ENCODE measurements at regions not wholly inside any gene's neighbourhood (a gene's known extent, or its start where the extent isn't known, plus 50 kb on each side); places are given as distances from the start of the nearest gene placed in this dataset.

DNA sequence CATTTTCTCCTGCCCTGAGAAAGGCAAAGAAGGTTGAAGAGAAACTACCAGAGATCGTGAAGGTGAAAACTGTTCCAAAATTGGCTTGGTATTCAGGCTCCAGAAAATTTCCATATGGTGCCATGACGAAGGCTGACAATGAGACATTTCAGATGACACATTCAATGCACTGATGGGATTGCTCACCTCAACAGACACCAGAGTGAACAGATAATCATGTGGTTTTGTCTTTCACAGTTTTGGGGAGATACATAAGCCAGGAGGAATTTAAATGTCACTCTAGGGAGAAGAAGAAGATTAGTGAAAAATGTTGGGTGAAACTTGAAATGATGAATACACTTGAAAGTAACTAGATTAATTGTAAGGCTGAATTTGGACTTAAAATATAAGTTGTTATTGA, 339.7 kb upstream of the EPHA3 start:
- Histone ChIP-seq H3K36me3 (no peaks in the 10 kb centered on the region), H3K4me3 (ENCODE audit: low read depth, low read length) (no peak overlapping the region), H3K4me1 (no peaks in the 10 kb centered on the region), H3K27me3 (no peaks in the 10 kb centered on the region), H3K9me3 (no peaks in the 10 kb centered on the region)
- TF ChIP-seq, protein P1, sequence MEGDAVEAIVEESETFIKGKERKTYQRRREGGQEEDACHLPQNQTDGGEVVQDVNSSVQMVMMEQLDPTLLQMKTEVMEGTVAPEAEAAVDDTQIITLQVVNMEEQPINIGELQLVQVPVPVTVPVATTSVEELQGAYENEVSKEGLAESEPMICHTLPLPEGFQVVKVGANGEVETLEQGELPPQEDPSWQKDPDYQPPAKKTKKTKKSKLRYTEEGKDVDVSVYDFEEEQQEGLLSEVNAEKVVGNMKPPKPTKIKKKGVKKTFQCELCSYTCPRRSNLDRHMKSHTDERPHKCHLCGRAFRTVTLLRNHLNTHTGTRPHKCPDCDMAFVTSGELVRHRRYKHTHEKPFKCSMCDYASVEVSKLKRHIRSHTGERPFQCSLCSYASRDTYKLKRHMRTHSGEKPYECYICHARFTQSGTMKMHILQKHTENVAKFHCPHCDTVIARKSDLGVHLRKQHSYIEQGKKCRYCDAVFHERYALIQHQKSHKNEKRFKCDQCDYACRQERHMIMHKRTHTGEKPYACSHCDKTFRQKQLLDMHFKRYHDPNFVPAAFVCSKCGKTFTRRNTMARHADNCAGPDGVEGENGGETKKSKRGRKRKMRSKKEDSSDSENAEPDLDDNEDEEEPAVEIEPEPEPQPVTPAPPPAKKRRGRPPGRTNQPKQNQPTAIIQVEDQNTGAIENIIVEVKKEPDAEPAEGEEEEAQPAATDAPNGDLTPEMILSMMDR (IDR thresholded peaks at IDR 0.05; ENCODE audit: low read depth, low read length): no peak
- no peak for DNase-seq

DNA sequence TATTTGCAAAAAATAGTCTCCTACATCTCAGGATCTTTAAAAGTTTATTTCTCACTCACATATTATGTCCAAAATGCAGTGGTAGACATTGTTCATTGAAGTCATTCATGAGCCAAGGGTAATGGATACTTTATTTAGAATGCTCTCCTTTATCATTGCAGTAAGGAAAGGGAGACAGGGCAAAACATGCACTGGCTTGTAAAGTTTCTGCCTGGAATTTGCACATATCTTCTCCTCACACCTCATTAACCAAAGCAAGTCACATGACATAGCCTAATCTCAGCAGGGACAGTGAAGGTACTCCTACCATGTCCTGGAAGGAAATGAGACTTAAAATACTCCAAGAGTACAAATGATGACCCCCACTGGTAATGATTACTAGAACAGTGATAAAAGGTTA, 333.7 kb upstream of the EPHA3 start:
- H3K27me3 ChIP-seq: no peaks in the 10 kb centered on the region
- no peaks in the 10 kb centered on the region for H3K36me3 ChIP-seq
- TF ChIP-seq, protein P1 (IDR thresholded peaks at IDR 0.05; ENCODE audit: low read depth, low read length): no peak

DNA sequence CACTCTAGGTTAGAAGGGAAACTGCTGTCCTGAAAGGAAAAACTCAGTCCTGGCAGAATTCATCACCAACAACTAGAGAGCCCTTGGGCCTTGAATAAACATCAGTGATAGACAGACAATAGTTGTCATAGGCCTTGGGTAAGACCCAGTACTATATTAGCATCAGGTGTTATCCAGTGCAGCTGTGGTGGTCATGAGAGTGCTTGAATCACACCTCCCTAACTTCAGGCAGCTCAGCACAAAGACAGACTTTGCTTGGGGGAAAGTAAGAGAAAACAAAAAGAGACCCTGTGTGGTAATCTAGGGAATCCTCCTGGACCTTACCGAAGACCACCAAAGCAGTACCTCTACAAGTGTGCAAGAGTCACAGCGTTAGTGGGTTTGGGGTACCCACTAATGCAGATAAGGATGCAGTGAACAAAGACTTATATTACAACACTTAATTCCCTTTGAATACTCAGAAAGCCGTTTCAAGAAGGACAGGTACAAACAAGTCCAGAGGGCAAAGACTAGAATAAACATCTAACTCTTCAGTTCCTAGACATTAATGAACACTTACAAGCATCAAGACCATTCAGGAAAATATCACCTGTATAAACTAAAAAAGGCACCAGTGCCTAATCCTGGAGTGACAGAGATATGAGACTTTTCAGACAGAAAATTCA, 332.3 kb upstream of the EPHA3 start:
- H3K27me3 ChIP-seq: no peaks in the 10 kb centered on the region
- H3K4me1 ChIP-seq: no peaks in the 10 kb centered on the region
- H3K9me3 ChIP-seq: no peaks in the 10 kb centered on the region
- H3K36me3 ChIP-seq: no peaks in the 10 kb centered on the region
- TF ChIP-seq, protein P1 (IDR thresholded peaks at IDR 0.05; ENCODE audit: low read depth, low read length): no peak
- no peak for DNase-seq
- H3K4me3 ChIP-seq (ENCODE audit: low read depth, low read length): no peak overlapping the region

More for the DNA sequence above, 333.7 kb upstream of the EPHA3 start:
- DNase-seq: no peak
- no peaks in the 10 kb centered on the region for H3K9me3 ChIP-seq
- H3K4me3 ChIP-seq (ENCODE audit: low read depth, low read length): no peak overlapping the region
- no peaks in the 10 kb centered on the region for H3K4me1 ChIP-seq

DNA sequence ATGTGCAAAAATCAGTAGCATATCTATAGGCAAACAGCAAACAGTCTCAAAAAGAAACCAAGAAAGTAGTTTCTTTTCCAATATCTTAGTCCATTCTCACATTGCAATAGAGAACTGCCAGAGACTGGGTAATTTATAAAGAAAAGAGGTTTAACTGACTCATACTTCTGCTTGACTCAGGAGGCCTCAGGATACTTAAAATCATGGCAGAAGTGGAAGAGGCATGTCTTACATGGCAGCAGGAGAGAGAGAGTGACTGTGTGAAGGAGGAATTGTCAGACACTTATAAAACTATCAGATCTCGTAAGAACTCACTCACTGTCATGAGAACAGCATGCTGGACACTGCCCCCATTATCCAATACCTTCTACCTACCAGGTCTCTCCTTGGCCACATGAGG, 327.9 kb upstream of the EPHA3 start:
- Histone ChIP-seq H3K36me3 (no peaks in the 10 kb centered on the region), H3K9me3 (no peaks in the 10 kb centered on the region), H3K27me3 (no peaks in the 10 kb centered on the region), H3K4me1 (no peaks in the 10 kb centered on the region), H3K4me3 (ENCODE audit: low read depth, low read length) (no peak overlapping the region)
- TF ChIP-seq, protein P1 (IDR thresholded peaks at IDR 0.05; ENCODE audit: low read depth, low read length): no peak
- DNase-seq: no peak

DNA sequence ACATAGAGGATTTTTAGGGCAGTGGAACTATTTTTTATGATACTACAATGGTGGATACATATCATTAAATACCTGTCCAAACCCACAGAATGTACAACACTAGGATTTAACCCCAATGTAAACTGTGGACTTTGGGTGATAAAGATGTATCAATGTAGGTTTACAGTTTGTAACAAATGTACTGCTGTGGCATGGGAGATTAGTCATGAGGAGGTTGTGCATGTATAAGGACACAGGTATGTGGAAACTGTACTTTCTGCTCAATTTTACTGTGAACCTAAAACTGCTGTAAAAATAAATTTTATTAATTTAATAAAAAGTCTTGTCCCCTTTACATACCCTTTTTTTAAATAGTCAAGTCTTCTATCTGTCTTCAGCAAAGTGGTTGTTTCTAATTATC, 322.5 kb upstream of the EPHA3 start:
- H3K27me3 ChIP-seq: no peaks in the 10 kb centered on the region
- no peaks in the 10 kb centered on the region for H3K9me3 ChIP-seq
- TF ChIP-seq, protein P1 (IDR thresholded peaks at IDR 0.05; ENCODE audit: low read depth, low read length): no peak

DNA sequence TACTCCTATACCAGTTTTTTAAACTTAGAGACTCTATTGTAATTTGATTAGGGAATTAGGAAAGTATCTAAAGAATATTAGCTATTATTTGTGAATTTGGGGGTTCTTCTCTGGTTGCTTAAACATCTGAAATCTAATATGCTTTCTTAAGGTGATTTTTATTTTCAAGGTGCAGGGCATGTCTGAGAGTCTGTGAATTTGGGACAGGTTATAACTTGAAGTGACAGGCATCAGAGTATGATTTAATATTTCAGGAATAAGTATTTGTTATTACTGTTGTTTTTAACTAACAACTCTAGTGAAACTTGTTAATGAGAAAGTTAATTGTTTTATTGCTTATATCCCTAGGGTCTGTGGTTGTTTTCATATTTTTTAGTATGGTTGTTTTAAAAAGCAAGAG, 321.6 kb upstream of the EPHA3 start:
- H3K4me3 ChIP-seq (ENCODE audit: low read depth, low read length): no peak overlapping the region
- TF ChIP-seq, protein P1 (IDR thresholded peaks at IDR 0.05; ENCODE audit: low read depth, low read length): no peak
- no peaks in the 10 kb centered on the region for H3K4me1 ChIP-seq
- no peaks in the 10 kb centered on the region for H3K9me3 ChIP-seq
- no peak for DNase-seq
- H3K36me3 ChIP-seq: no peaks in the 10 kb centered on the region
- no peaks in the 10 kb centered on the region for H3K27me3 ChIP-seq

More for the DNA sequence above, 322.5 kb upstream of the EPHA3 start:
- H3K4me3 ChIP-seq (ENCODE audit: low read depth, low read length): no peak overlapping the region
- no peak for DNase-seq
- H3K36me3 ChIP-seq: no peaks in the 10 kb centered on the region
- H3K4me1 ChIP-seq: no peaks in the 10 kb centered on the region

All from BE2C (cell line).